Uterus (tissue), 2 donors: ENCODE measurements at regions not wholly inside any gene's neighbourhood (a gene's known extent, or its start where the extent isn't known, plus 50 kb on each side); places are given as distances from the start of the nearest gene placed in this dataset.

Source experiments
- CTCF ChIP-seq, 4 experiments: fragments of 200-600 bp in 2 of 4; fragments of 450-650 bp in 2 of 4; sonication (generic) in 2 of 4; IDR thresholded peaks; one replicate each; pipeline ENCODE4 v1.5.1; 2016 to 2019; ENCODE audit warnings: antibody characterized with exemption in 4 of 4, mild to moderate bottlenecking in 2 of 4, moderate library complexity in 1 of 4
- POLR2A ChIP-seq, 2 donors: fragments of 450-650 bp; IDR thresholded peaks; one replicate each; pipeline ENCODE4 v1.6.1; 2016; ENCODE audit warnings: antibody characterized with exemption in 2 of 2, mild to moderate bottlenecking in 1 of 2, moderate library complexity in 1 of 2

GRCh38 chr7:19408706-19409220 is 263.5 kb upstream of the FERD3L start:
- TF ChIP-seq CTCF (IDR thresholded peaks at IDR 0.05), result no peak
- no peak for TF ChIP-seq POLR2A (IDR thresholded peaks at IDR 0.05)
